Esophagus squamous epithelium (tissue), 4 donors: ENCODE measurements at regions not wholly inside any gene's neighbourhood (a gene's known extent, or its start where the extent isn't known, plus 50 kb on each side); places are given as distances from the start of the nearest gene placed in this dataset.

Source experiments
- POLR2A ChIP-seq, 4 donors: fragments of 450-650 bp; IDR thresholded peaks; one replicate each; pipeline ENCODE4 v1.6.1; 2017; ENCODE audit warnings: antibody characterized with exemption in 4 of 4, mild to moderate bottlenecking in 4 of 4, moderate library complexity in 3 of 4
- TF ChIP-seq, protein P1 (sequence below), 6 experiments: fragments of 450-650 bp in 4 of 6; fragments of 200-600 bp in 2 of 6; sonication (generic) in 2 of 6; IDR thresholded peaks; one replicate each; pipeline ENCODE4 v1.5.1; 2016 to 2019; ENCODE audit warnings: antibody characterized with exemption in 6 of 6, mild to moderate bottlenecking in 4 of 6, moderate library complexity in 4 of 6

DNA sequence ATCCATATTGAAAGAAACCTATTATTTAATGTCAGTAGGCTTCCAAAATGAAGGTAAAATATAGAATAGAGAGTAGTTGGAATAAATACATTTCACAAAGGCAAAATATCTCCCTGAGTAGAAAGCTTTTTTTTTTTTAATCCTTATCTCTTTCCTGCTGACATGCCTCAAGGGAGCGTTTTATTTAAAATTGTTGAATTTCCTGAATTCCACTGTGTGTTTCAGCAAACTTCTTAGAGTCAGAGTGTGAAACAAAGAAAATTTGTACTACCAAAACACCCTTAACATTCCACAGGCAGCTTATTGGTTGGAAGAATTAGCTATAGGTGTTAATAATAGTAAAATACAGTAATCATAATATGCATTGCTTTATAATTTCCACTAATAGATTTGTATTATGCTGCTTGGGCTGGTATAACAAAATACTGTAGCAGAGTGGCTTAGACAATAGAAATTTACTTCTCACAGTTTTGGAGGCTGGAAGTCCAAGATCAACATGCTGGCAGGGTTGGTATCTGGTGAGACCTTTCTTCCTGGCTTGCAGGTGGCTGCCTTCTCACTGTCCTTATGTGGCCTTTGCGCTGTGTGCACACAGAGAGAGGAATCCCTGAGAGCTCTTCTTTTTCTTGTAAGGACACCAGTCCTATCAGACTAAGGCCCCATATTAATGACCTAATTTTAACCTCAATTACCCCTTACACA lies 468.4 kb upstream of the C1orf87 start:
- no peak for TF ChIP-seq POLR2A (IDR thresholded peaks at IDR 0.05)
- TF ChIP-seq, protein P1, sequence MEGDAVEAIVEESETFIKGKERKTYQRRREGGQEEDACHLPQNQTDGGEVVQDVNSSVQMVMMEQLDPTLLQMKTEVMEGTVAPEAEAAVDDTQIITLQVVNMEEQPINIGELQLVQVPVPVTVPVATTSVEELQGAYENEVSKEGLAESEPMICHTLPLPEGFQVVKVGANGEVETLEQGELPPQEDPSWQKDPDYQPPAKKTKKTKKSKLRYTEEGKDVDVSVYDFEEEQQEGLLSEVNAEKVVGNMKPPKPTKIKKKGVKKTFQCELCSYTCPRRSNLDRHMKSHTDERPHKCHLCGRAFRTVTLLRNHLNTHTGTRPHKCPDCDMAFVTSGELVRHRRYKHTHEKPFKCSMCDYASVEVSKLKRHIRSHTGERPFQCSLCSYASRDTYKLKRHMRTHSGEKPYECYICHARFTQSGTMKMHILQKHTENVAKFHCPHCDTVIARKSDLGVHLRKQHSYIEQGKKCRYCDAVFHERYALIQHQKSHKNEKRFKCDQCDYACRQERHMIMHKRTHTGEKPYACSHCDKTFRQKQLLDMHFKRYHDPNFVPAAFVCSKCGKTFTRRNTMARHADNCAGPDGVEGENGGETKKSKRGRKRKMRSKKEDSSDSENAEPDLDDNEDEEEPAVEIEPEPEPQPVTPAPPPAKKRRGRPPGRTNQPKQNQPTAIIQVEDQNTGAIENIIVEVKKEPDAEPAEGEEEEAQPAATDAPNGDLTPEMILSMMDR (IDR thresholded peaks at IDR 0.05) = no peak
